ENCODE measurements at regions not wholly inside any gene's neighbourhood (a gene's known extent, or its start where the extent isn't known, plus 50 kb on each side); places are given as distances from the start of the nearest gene placed in this dataset.
A peak's percentile ranks its signal among the peaks of the same experiment; 100 is the strongest.

DNA sequence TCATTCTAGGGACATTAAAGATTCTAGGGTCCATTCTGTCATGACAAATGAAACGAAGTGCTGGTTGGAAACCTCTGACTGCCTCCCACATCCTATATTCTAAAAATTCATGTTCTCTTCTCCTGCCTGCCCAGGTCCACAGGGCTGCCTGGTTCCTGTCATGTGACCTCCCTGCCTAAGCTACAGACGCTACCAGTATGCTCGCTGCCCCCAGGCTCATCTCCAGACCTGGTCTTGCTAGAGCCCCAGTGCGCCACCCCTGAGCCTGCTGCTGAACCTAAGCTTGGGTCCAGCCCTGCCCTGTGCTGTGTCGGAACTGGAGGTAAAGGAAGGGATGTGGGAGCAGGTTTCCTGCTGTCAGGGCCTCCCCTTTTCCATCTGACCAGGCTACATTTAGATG is 231.6 kb upstream of the CDH5 start:
- DNase-seq, result no peak
- peak; percentile 25 for ATAC-seq (ENCODE audit: low FRiP score)
- intact Hi-C loops (cut with DNase I), result no loop called here
- no peaks in the 10 kb centered on the region for H3K4me1 ChIP-seq (ENCODE audit: control insufficient read depth in 1 of 2, insufficient read depth in 2 of 2, low read length in 2 of 2)
- no peak overlapping the region for H3K4me3 ChIP-seq (ENCODE audit: low read length in 2 of 2)
- no peaks in the 10 kb centered on the region for H3K9me3 ChIP-seq (ENCODE audit: control insufficient read depth, low read length)
- 73 to 84% methylated on average over 5 of the region's 5 CpGs for WGBS, 2 donors
- no peaks in the 10 kb centered on the region for H3K27me3 ChIP-seq (ENCODE audit: control insufficient read depth in 1 of 2, insufficient read depth in 2 of 2, low read length in 1 of 2)
- H3K27ac ChIP-seq (ENCODE audit: low read depth in 1 of 2, low read length in 2 of 2), result peak overlapping the region in 1 of 2 donors; percentile 11
- no peaks in the 10 kb centered on the region for H3K36me3 ChIP-seq (ENCODE audit: control insufficient read depth in 1 of 2, insufficient read depth in 2 of 2, low read length in 1 of 2)

DNA sequence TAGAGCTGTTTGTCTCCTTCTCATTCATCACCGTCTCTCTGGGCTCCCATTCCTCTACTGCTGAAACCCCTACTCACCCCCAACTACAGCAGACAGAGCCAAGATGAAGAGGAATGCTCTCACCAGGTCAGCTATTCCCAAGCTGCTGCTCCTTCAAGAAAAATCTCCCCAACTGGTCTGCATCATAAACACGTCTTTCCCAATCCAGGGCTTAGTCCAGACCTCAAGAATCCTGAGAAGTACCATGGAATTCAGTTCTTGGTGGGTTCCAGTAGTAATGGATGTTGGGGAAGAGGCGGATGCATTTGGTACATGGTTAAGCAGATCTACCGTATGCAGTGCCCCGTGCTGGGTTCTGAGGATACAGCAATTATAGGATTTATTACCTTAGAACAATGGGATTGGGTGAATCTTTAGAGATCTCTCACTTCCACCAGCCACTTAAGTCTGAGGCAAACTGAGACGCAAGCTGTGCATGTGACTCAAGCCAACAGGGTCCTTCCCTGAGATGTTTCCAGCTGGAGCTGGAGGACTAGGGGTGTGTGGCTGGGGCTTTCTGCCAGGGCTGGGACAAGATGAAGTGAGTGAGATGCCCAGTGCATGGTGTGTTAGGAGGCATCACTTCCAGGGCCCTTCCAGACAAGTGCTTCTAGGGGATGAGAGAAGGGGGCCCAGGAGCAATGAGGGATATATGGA is 232.7 kb upstream of the CDH5 start:
- Histone ChIP-seq H3K36me3 (ENCODE audit: control insufficient read depth in 1 of 2, insufficient read depth in 2 of 2, low read length in 1 of 2) (no peaks in the 10 kb centered on the region), H3K27ac (ENCODE audit: low read depth in 1 of 2, low read length in 2 of 2) (no peak overlapping the region), H3K9me3 (ENCODE audit: control insufficient read depth, low read length) (no peaks in the 10 kb centered on the region), H3K4me3 (ENCODE audit: low read length in 2 of 2) (no peak overlapping the region), H3K27me3 (ENCODE audit: control insufficient read depth in 1 of 2, insufficient read depth in 2 of 2, low read length in 1 of 2) (no peaks in the 10 kb centered on the region), H3K4me1 (ENCODE audit: control insufficient read depth in 1 of 2, insufficient read depth in 2 of 2, low read length in 2 of 2) (no peaks in the 10 kb centered on the region)
- intact Hi-C loops (cut with DNase I), result no loop called here
- ATAC-seq (ENCODE audit: low FRiP score), result no peak
- 94 to 96% methylated on average over 6 of the region's 6 CpGs for WGBS, 2 donors
- no peak for DNase-seq

DNA sequence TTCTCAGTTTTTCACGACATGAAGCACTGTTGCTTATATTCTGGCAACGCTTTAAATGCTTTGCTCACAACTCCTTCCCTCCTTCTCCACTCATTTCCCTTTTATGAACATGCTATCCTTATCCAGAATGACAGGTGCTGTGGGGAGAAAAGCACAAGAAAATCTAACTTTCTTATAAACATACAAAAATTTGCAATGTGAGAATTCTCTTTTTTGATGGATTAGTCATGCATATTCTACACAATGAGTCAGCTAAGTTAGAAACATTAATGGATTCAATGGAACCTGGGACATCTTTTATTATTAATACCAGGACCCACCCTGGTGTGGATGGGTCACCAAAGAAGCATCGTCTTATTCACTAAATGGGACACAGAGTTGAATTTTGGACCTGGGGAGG is 234.6 kb upstream of the CDH5 start:
- ATAC-seq (ENCODE audit: low FRiP score), result no peak
- intact Hi-C loops (cut with DNase I), result no loop called here
- Histone ChIP-seq H3K36me3 (ENCODE audit: control insufficient read depth in 1 of 2, insufficient read depth in 2 of 2, low read length in 1 of 2) (no peaks in the 10 kb centered on the region), H3K27me3 (ENCODE audit: control insufficient read depth in 1 of 2, insufficient read depth in 2 of 2, low read length in 1 of 2) (no peaks in the 10 kb centered on the region), H3K4me3 (ENCODE audit: low read length in 2 of 2) (no peak overlapping the region), H3K4me1 (ENCODE audit: control insufficient read depth in 1 of 2, insufficient read depth in 2 of 2, low read length in 2 of 2) (no peaks in the 10 kb centered on the region), H3K27ac (ENCODE audit: low read depth in 1 of 2, low read length in 2 of 2) (no peak overlapping the region), H3K9me3 (ENCODE audit: control insufficient read depth, low read length) (no peaks in the 10 kb centered on the region)
- WGBS, 2 donors, result 90 to 92% methylated on average over 3 of the region's 3 CpGs
- DNase-seq, result no peak

DNA sequence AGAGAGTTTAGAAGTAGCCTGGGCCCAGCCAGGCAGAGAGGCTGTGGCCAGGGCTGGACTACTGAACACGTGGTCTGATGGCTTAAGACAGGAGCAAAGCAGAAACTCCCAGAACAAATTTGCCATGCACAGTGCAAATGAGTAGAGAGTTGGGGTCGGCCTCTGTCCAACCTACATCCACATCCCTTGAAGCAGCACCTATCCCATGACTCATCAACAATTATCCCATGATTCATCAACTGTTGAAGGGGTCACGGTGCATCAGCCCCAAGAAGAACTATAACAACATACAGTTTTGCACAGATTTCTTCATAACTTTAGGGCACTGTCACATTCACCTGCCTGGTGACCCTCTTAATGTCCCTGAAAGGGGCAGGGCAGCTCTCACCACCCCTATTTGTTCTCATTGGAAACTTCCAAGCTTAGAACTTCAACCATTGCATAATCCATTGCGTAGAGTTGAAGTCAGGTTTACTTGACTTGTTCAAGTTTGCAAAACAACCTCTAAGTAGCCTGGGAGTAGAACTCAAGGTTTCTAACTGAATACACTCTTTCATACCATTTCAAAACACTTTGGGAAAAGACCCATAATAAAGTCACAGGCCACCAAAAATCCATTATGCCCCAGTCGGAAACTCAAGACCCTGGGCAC is 235.2 kb upstream of the CDH5 start:
- ATAC-seq (ENCODE audit: low FRiP score) (no peak), DNase-seq (no peak)
- no peaks in the 10 kb centered on the region for H3K27me3 ChIP-seq (ENCODE audit: control insufficient read depth in 1 of 2, insufficient read depth in 2 of 2, low read length in 1 of 2)
- H3K9me3 ChIP-seq (ENCODE audit: control insufficient read depth, low read length), result no peaks in the 10 kb centered on the region
- no peaks in the 10 kb centered on the region for H3K4me1 ChIP-seq (ENCODE audit: control insufficient read depth in 1 of 2, insufficient read depth in 2 of 2, low read length in 2 of 2)
- H3K36me3 ChIP-seq (ENCODE audit: control insufficient read depth in 1 of 2, insufficient read depth in 2 of 2, low read length in 1 of 2), result no peaks in the 10 kb centered on the region
- 95 to 96% methylated on average over 5 of the region's 5 CpGs for WGBS, 2 donors
- no peak overlapping the region for H3K27ac ChIP-seq (ENCODE audit: low read depth in 1 of 2, low read length in 2 of 2)
- intact Hi-C loops (cut with DNase I), result no loop called here
- no peak overlapping the region for H3K4me3 ChIP-seq (ENCODE audit: low read length in 2 of 2)

DNA sequence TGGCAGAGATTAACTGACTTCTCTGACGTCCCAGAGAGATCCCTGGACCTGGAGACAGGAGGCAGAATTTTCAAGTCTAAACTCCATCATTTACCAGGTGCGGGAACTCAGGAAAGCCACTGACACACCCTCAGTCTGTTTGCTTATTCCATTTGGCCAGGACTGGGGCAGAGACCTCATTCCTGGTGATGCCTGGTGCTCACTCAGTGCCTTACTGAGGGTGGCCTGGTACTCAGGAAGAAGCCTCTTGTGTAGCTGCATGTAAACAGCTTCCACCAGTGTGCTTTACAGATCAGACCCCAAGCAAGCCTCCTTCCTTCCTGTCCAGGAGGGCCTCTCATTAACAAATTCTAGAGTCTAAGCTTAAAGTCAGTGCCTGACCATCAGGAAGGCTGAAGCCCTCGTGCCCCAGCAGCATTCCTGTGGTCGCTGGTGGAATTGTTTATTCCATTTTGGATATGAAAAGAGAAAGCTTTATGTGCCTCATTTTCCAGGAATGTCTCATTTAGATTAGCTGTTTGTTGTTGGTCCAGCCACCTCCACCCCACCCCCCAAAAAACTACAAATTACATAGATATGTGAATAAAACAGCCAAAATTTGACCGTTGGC is 236.1 kb upstream of the CDH5 start:
- H3K4me1 ChIP-seq (ENCODE audit: control insufficient read depth in 1 of 2, insufficient read depth in 2 of 2, low read length in 2 of 2), result no peaks in the 10 kb centered on the region
- H3K27ac ChIP-seq (ENCODE audit: low read depth in 1 of 2, low read length in 2 of 2), result no peak overlapping the region
- DNase-seq (no peak), ATAC-seq (ENCODE audit: low FRiP score) (no peak)
- no peaks in the 10 kb centered on the region for H3K27me3 ChIP-seq (ENCODE audit: control insufficient read depth in 1 of 2, insufficient read depth in 2 of 2, low read length in 1 of 2)
- intact Hi-C loops (cut with DNase I), result no loop called here
- WGBS, 2 donors, result 76 to 88% methylated on average over 5 of the region's 5 CpGs
- no peak overlapping the region for H3K4me3 ChIP-seq (ENCODE audit: low read length in 2 of 2)
- H3K36me3 ChIP-seq (ENCODE audit: control insufficient read depth in 1 of 2, insufficient read depth in 2 of 2, low read length in 1 of 2), result no peaks in the 10 kb centered on the region
- no peaks in the 10 kb centered on the region for H3K9me3 ChIP-seq (ENCODE audit: control insufficient read depth, low read length)

DNA sequence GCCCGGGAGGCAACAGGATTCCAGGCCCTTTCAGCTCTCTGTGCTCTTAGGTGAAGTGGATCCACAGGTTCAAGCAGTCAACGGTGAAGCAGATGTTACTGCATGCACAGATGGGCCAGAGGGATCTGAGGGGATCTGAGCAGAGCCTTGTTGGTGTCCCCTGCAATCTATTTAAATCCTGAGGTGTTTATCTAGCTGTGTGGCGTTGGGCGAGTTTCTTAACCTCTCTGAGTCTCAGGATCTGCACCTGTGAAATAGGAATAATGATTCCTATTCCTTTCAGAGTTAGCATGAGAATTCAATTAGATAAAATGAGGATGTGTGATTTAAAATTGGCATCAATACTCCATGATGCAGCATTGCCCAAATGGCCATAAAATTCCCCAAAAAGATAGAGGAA is 237.3 kb upstream of the CDH5 start:
- Histone ChIP-seq H3K27me3 (ENCODE audit: control insufficient read depth in 1 of 2, insufficient read depth in 2 of 2, low read length in 1 of 2) (no peaks in the 10 kb centered on the region), H3K4me3 (ENCODE audit: low read length in 2 of 2) (no peak overlapping the region), H3K36me3 (ENCODE audit: control insufficient read depth in 1 of 2, insufficient read depth in 2 of 2, low read length in 1 of 2) (no peaks in the 10 kb centered on the region), H3K4me1 (ENCODE audit: control insufficient read depth in 1 of 2, insufficient read depth in 2 of 2, low read length in 2 of 2) (no peaks in the 10 kb centered on the region), H3K27ac (ENCODE audit: low read depth in 1 of 2, low read length in 2 of 2) (no peak overlapping the region), H3K9me3 (ENCODE audit: control insufficient read depth, low read length) (no peaks in the 10 kb centered on the region)
- 95 to 96% methylated on average over 4 of the region's 4 CpGs for WGBS, 2 donors
- ATAC-seq (ENCODE audit: low FRiP score) (no peak), DNase-seq (no peak)
- intact Hi-C loops (cut with DNase I), result no loop called here

DNA sequence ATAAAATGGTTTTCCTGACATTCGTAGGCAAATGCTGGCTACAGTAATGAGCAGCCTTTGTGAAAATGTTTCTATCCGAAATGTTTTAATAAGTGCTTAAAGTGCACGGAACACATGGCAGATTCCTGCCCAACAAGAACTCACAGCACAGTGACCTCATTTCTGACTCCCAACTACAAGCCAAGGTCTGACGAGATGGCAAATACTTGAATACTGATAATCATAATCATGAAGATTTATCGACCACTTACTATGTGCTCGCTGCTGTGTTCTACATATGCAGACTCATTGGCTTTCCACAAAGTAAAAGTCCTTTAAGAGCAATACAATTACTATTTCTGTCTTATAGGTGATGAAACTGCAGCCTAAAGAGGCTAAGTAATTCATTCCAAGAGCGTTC is 238.1 kb upstream of the CDH5 start:
- H3K36me3 ChIP-seq (ENCODE audit: control insufficient read depth in 1 of 2, insufficient read depth in 2 of 2, low read length in 1 of 2), result no peaks in the 10 kb centered on the region
- no peak overlapping the region for H3K4me3 ChIP-seq (ENCODE audit: low read length in 2 of 2)
- DNase-seq (no peak), ATAC-seq (ENCODE audit: low FRiP score) (no peak)
- no peaks in the 10 kb centered on the region for H3K4me1 ChIP-seq (ENCODE audit: control insufficient read depth in 1 of 2, insufficient read depth in 2 of 2, low read length in 2 of 2)
- H3K27ac ChIP-seq (ENCODE audit: low read depth in 1 of 2, low read length in 2 of 2), result no peak overlapping the region
- 69% methylated on average over 7 of the region's 7 CpGs for WGBS, 2 donors
- H3K9me3 ChIP-seq (ENCODE audit: control insufficient read depth, low read length), result no peaks in the 10 kb centered on the region
- no peaks in the 10 kb centered on the region for H3K27me3 ChIP-seq (ENCODE audit: control insufficient read depth in 1 of 2, insufficient read depth in 2 of 2, low read length in 1 of 2)
- intact Hi-C loops (cut with DNase I), result no loop called here

DNA sequence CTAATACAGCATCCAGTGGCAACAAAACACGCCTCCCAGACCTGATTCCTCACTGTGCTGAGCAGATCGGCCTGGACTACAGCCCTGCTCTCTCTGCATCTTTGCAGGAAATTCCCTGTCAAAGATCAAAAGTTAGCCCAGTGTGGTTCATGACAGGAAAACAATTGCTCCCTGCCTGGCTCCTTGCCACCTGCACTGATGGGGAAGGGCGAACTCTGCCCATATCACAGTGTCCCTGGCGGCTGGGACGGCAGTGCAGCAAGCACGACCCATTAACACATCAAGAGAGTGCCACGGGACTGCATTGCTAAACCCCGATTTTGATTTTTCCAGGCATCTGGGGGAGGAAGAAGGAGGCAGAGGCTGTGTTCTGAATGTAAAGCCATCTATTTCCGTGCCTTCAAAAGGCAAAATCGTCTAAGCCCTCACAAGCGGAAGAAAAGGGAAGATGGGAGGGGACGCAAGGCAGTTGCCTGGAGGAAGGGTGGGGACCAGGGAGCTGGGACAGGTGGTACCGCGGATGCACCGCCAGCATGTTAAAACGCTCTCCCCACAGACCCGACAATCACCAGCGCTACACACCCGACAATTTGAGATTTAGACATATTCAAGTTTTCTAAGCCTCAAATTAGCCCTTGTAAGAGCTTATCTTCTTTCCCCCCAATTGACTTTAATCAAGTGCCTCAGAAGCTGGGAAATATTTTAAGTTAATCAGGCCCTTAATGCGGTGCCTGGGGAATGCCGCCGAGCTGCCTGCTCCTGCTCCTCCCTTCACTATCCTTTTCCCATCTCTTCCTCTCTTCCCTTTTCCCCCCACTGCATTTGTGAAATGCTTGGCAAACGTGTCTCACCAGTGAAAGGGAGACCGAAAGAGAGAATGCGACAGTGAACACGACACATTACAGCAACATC is 238.8 kb upstream of the CDH5 start:
- H3K4me1 ChIP-seq (ENCODE audit: control insufficient read depth in 1 of 2, insufficient read depth in 2 of 2, low read length in 2 of 2), result no peaks in the 10 kb centered on the region
- no peaks in the 10 kb centered on the region for H3K36me3 ChIP-seq (ENCODE audit: control insufficient read depth in 1 of 2, insufficient read depth in 2 of 2, low read length in 1 of 2)
- intact Hi-C loops (cut with DNase I), result no loop called here
- H3K27ac ChIP-seq (ENCODE audit: low read depth in 1 of 2, low read length in 2 of 2), result no peak overlapping the region
- no peaks in the 10 kb centered on the region for H3K9me3 ChIP-seq (ENCODE audit: control insufficient read depth, low read length)
- no peak for DNase-seq
- no peaks in the 10 kb centered on the region for H3K27me3 ChIP-seq (ENCODE audit: control insufficient read depth in 1 of 2, insufficient read depth in 2 of 2, low read length in 1 of 2)
- no peak overlapping the region for H3K4me3 ChIP-seq (ENCODE audit: low read length in 2 of 2)
- no peak for ATAC-seq (ENCODE audit: low FRiP score)
- 70 to 74% methylated on average over 26 of the region's 26 CpGs for WGBS, 2 donors
